DND-41 (cell line): ENCODE measurements at regions not wholly inside any gene's neighbourhood (a gene's known extent, or its start where the extent isn't known, plus 50 kb on each side); places are given as distances from the start of the nearest gene placed in this dataset.

Experiments
- ATAC-seq: fragments of 200-7000 bp; cut with Tn5 transposase; 3 replicates; pipeline ENCODE4 v1.9.1; 2021; ENCODE audit warnings: low read depth; ENCODE audit not compliant: insufficient read depth
- DNase-seq: peaks from one replicate; pipeline ENCODE4 v3.0.0-alpha.2; 2020
- H2AFZ ChIP-seq: 2 replicates; pipeline ENCODE4 v1.6.0; 2012; ENCODE audit warnings: low read depth, low read length
- H3K27ac ChIP-seq: 2 replicates; pipeline ENCODE4 v1.5.1; 2012; ENCODE audit warnings: low read length, inconsistent platforms
- H3K27me3 ChIP-seq: fragments of 200-600 bp; sonication (generic); 2 replicates; pipeline ENCODE4 v1.6.0; 2012; ENCODE audit warnings: low read length, mild to moderate bottlenecking, inconsistent platforms; ENCODE audit not compliant: insufficient read depth, poor library complexity
- H3K36me3 ChIP-seq: 2 replicates; pipeline ENCODE4 v1.5.1; 2012; ENCODE audit warnings: low read length, inconsistent platforms; ENCODE audit not compliant: insufficient read depth
- H3K4me1 ChIP-seq: 2 replicates; pipeline ENCODE4 v1.5.1; 2012; ENCODE audit warnings: mild to moderate bottlenecking, low read length; ENCODE audit not compliant: insufficient read depth
- H3K4me2 ChIP-seq: 2 replicates; pipeline ENCODE4 v1.6.0; 2012; ENCODE audit warnings: mild to moderate bottlenecking, moderate library complexity, low read length, inconsistent platforms; ENCODE audit not compliant: insufficient read depth
- H3K4me3 ChIP-seq, 2 experiments: fragments of 200-600 bp in 1 of 2; shearing (Covaris generic) in 1 of 2; 2 replicates each; pipeline ENCODE4 v1.5.1; 2012 to 2016; ENCODE audit warnings: inconsistent platforms in 2 of 2, low read length in 2 of 2, mild to moderate bottlenecking in 2 of 2, low read depth in 1 of 2, moderate library complexity in 1 of 2
- H3K79me2 ChIP-seq: 2 replicates; pipeline ENCODE4 v1.6.0; 2012; ENCODE audit warnings: low read length, inconsistent platforms; ENCODE audit not compliant: insufficient read depth
- H3K9ac ChIP-seq: 2 replicates; pipeline ENCODE4 v1.6.0; 2012; ENCODE audit warnings: low read depth, mild to moderate bottlenecking, inconsistent platforms, low read length, moderate library complexity
- H3K9me3 ChIP-seq: 2 replicates; pipeline ENCODE4 v1.5.1; 2012; ENCODE audit warnings: low read length, moderate library complexity, mild to moderate bottlenecking, inconsistent platforms; ENCODE audit not compliant: insufficient read depth, severe bottlenecking
- H4K20me1 ChIP-seq: 2 replicates; pipeline ENCODE4 v1.6.0; 2012; ENCODE audit warnings: low read length; ENCODE audit not compliant: insufficient read depth
- EZH2 ChIP-seq: IDR thresholded peaks from 3 replicates; pipeline ENCODE4 v1.6.1; 2012; ENCODE audit warnings: borderline replicate concordance, low read depth, mild to moderate bottlenecking, moderate library complexity, low read length, inconsistent platforms; ENCODE audit not compliant: severe bottlenecking
- TF ChIP-seq, protein P1 (sequence below): IDR thresholded peaks from 2 replicates; pipeline ENCODE4 v1.5.1; 2012; ENCODE audit warnings: borderline replicate concordance, low read length, moderate library complexity, mild to moderate bottlenecking; ENCODE audit not compliant: poor library complexity, severe bottlenecking; ENCODE audit errors: extremely low read depth

DNA sequence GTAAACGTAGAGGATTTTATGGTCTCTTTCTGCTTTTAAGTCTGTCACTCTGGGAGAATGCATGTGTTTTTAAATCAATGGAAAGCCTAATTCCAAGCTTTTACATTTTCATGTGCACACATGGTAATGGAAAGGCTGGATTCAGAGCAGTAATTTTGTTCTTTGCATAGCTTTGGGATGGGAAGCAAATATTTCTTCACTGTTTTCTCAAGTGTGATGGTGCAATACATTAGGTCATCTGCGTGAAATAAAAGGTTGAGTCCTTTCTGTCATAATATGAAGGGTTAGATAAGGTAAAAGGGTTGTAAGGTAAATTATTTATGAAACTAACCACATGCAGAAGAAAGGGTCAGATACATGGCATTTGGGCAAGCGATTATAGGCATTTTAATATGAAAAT is 88.2 kb upstream of the NR3C1 start:
- H3K4me1 ChIP-seq = no peaks in the 10 kb centered on the region

DNA sequence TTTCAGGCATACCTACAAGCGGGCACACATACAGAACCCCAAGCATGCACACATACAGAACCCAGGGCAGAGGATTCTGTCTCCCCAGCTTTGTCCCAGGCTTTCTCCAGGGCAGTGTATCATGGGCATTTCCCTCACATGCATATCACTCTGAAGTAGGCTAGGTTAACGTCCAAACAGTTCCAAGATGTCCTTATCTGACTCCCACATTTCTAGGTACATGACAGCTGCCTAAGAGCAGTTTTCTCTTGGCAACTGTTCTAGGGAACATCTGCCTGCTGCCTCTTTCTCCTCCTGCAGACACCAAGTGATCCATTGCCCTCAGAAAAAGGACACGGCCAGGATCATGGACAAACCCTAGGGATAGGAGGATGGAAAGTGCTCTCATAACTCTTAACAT is 84.9 kb upstream of the NR3C1 start:
- no peak overlapping the region for H3K4me3 ChIP-seq
- TF ChIP-seq EZH2 = no peak
- TF ChIP-seq, protein P1, sequence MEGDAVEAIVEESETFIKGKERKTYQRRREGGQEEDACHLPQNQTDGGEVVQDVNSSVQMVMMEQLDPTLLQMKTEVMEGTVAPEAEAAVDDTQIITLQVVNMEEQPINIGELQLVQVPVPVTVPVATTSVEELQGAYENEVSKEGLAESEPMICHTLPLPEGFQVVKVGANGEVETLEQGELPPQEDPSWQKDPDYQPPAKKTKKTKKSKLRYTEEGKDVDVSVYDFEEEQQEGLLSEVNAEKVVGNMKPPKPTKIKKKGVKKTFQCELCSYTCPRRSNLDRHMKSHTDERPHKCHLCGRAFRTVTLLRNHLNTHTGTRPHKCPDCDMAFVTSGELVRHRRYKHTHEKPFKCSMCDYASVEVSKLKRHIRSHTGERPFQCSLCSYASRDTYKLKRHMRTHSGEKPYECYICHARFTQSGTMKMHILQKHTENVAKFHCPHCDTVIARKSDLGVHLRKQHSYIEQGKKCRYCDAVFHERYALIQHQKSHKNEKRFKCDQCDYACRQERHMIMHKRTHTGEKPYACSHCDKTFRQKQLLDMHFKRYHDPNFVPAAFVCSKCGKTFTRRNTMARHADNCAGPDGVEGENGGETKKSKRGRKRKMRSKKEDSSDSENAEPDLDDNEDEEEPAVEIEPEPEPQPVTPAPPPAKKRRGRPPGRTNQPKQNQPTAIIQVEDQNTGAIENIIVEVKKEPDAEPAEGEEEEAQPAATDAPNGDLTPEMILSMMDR = no peak
- no peak overlapping the region for H2AFZ ChIP-seq
- DNase-seq (no peak), ATAC-seq (no peak)
- no peak overlapping the region for H3K27ac ChIP-seq
- H3K27me3 ChIP-seq = no peaks in the 10 kb centered on the region
- no peaks in the 10 kb centered on the region for H3K36me3 ChIP-seq
- H3K9ac ChIP-seq = no peak overlapping the region
- no peaks in the 10 kb centered on the region for H4K20me1 ChIP-seq
- no peaks in the 10 kb centered on the region for H3K79me2 ChIP-seq
- no peaks in the 10 kb centered on the region for H3K4me1 ChIP-seq
- no peak overlapping the region for H3K4me2 ChIP-seq
- H3K9me3 ChIP-seq = no peaks in the 10 kb centered on the region

More for the DNA sequence above, 88.2 kb upstream of the NR3C1 start:
- Histone ChIP-seq H4K20me1 (no peaks in the 10 kb centered on the region), H3K27ac (no peak overlapping the region), H3K36me3 (no peaks in the 10 kb centered on the region), H2AFZ (no peak overlapping the region), H3K79me2 (no peaks in the 10 kb centered on the region), H3K4me3 (no peak overlapping the region), H3K4me2 (no peak overlapping the region), H3K9me3 (no peaks in the 10 kb centered on the region), H3K9ac (no peak overlapping the region), H3K27me3 (no peaks in the 10 kb centered on the region)
- ATAC-seq = no peak
- TF ChIP-seq EZH2 = no peak
- TF ChIP-seq, protein P1 = no peak
- DNase-seq = no peak

DNA sequence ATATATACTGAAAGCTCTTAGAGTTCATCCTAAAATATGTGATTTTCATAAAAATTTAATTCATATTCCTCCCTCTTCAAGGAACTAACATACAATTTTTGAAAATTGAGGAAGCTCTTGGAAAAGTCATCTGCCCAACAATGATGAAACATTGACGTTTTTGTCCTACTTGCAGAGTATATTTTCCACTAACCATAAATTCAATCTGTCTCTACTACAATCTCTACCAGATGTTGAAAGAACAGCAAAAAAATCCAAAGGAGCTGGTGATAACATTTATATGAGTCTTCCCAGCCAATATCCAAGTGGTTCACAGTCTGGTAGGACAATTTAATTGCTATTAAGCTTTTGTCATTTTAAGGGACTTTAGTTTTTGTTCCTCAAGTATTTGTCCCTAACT is 81.1 kb upstream of the NR3C1 start:
- Histone ChIP-seq H2AFZ (no peak overlapping the region), H3K9me3 (no peaks in the 10 kb centered on the region), H3K4me1 (no peaks in the 10 kb centered on the region), H3K27ac (no peak overlapping the region), H3K4me3 (no peak overlapping the region), H3K36me3 (no peaks in the 10 kb centered on the region), H3K79me2 (no peaks in the 10 kb centered on the region), H4K20me1 (no peaks in the 10 kb centered on the region), H3K9ac (no peak overlapping the region), H3K27me3 (no peaks in the 10 kb centered on the region), H3K4me2 (no peak overlapping the region)
- DNase-seq (no peak), ATAC-seq (no peak)
- TF ChIP-seq, protein P1 = no peak
- TF ChIP-seq EZH2 = no peak
